Skeletal muscle tissue (tissue), 3 donors: ENCODE measurements at regions not wholly inside any gene's neighbourhood (a gene's known extent, or its start where the extent isn't known, plus 50 kb on each side); places are given as distances from the start of the nearest gene placed in this dataset.

Experiments
- H3K27ac ChIP-seq: one replicate; pipeline ENCODE4 v1.7.0; 2013; ENCODE audit warnings: mild to moderate bottlenecking, low read depth, low read length, inconsistent platforms
- H3K27me3 ChIP-seq, 3 donors: one replicate each; pipeline ENCODE4 v1.7.0; 2013; ENCODE audit warnings: low read length in 3 of 3; ENCODE audit not compliant: control insufficient read depth in 3 of 3, insufficient read depth in 3 of 3
- H3K36me3 ChIP-seq, 3 donors: one replicate each; pipeline ENCODE4 v1.7.0; 2013; ENCODE audit warnings: low read length in 3 of 3; ENCODE audit not compliant: control insufficient read depth in 3 of 3, insufficient read depth in 3 of 3
- H3K4me1 ChIP-seq, 3 donors: one replicate each; pipeline ENCODE4 v1.7.0; 2013; ENCODE audit warnings: low read length in 3 of 3, mild to moderate bottlenecking in 3 of 3; ENCODE audit not compliant: control insufficient read depth in 3 of 3, insufficient read depth in 3 of 3
- H3K4me3 ChIP-seq, 3 donors: one replicate each; pipeline ENCODE4 v1.7.0; 2013; ENCODE audit warnings: low read length in 3 of 3
- H3K9ac ChIP-seq, 3 donors: one replicate each; pipeline ENCODE4 v1.7.0; 2013; ENCODE audit warnings: low read length in 3 of 3, mild to moderate bottlenecking in 3 of 3, moderate library complexity in 2 of 3, low read depth in 1 of 3
- H3K9me3 ChIP-seq, 3 donors: one replicate each; pipeline ENCODE4 v1.7.0; 2013; ENCODE audit warnings: low read length in 3 of 3; ENCODE audit not compliant: control insufficient read depth in 3 of 3
- donor health status: Osteomylitis.

DNA sequence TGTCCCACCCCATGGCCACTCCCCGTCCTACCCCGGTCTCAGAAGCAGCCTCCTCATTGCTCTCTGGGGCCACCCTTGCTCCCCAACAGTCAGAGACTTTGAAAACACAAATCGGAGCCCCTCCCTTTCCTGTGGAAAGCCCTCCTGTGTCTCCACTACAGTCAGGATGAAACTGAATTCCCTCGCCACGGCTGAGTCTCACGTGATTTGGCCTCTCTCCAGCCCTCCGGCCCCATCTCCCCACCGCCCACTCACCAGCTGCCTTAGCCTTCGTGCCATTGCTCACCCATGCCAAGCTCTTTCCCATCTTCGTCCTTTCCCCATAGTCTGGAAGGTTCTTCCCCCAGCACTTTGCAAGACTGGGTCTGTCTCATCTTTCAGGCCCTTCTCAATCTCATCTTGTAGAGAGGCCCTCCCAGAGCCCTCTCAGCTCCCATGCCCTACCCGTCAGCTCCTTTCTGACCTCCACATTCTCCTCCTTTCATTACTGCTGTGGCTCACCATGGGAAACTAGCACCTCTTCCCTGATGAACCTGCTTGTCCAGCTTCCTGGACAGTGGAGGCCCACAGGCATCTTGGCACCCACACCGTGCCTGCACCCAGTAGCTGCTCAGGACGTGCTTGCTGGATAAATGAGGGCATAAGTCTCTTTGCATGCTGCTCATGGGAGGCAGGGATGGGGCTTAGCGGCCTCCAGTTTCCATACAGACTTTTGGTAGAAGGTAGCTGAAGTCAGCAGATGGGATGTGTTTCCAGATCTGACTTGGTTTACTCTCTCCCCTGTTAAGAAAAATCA lies 126.4 kb upstream of the COL5A1 start:
- Histone ChIP-seq H3K4me3 (no peak overlapping the region), H3K4me1 (no peaks in the 10 kb centered on the region), H3K9me3 (peaks cover 0 to 3% (median 0%) of the 10 kb centered on the region in 3 donors), H3K36me3 (no peaks in the 10 kb centered on the region), H3K9ac (no peak overlapping the region), H3K27me3 (peaks cover 13 to 19% (median 18%) of the 10 kb centered on the region in 3 donors), H3K27ac (no peak overlapping the region)

DNA sequence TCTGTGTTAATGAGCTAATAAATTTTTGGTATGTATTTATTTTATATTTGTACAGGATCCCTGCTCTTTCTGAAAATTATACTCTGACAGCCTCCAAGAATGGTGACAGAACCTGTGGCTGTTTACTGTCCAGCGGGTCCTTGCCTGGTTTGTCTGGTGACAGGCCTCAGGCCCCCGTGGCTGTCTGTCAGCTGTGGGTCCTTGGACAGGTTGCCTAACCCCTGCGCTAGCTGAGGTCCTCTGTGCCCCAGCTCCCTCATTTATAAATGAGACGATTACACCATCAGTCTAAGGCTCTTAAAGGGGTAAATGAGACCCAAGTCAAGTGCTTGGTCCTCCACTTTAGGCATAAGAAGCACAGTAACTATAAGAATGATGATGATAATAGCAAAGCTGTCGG lies 125.1 kb upstream of the COL5A1 start:
- H3K9me3 ChIP-seq = peaks cover 0 to 3% (median 0%) of the 10 kb centered on the region in 3 donors
- H3K4me1 ChIP-seq = no peaks in the 10 kb centered on the region
- no peak overlapping the region for H3K27ac ChIP-seq
- H3K27me3 ChIP-seq = peaks cover 15 to 25% (median 21%) of the 10 kb centered on the region in 3 donors
- no peak overlapping the region for H3K9ac ChIP-seq
- H3K36me3 ChIP-seq = no peaks in the 10 kb centered on the region
- no peak overlapping the region for H3K4me3 ChIP-seq

DNA sequence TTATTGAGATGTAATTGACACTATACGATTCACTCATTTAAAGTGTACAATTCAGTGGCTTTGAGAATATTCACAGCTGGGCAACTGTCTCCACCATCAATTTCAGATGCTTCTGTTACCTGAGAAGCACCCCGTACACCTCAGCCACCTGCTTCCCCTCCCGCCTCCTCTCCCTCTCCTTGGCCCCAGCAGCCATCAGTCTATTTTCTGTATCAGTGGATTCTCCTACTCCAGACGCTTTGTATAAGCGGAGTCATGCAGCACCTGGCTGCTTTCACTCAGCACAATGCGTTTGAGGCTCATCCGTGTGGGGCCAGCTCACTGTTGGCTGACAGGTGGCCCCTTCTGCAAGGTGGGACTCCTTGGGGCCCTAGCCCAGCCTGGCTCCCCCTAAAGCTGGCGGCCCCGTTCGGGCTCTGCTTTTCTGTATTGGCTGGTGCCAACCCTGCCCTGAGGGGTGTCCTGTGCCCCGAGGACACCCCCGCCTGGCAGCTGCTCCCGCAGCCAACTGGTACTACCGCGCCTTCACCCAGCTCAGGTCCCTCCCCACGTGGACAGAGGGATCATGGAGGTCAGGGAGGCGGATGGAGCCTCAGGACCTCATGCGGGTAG lies 124.4 kb upstream of the COL5A1 start:
- H3K27me3 ChIP-seq = peaks cover 15 to 25% (median 21%) of the 10 kb centered on the region in 3 donors
- H3K27ac ChIP-seq = no peak overlapping the region
- H3K9ac ChIP-seq = no peak overlapping the region

DNA sequence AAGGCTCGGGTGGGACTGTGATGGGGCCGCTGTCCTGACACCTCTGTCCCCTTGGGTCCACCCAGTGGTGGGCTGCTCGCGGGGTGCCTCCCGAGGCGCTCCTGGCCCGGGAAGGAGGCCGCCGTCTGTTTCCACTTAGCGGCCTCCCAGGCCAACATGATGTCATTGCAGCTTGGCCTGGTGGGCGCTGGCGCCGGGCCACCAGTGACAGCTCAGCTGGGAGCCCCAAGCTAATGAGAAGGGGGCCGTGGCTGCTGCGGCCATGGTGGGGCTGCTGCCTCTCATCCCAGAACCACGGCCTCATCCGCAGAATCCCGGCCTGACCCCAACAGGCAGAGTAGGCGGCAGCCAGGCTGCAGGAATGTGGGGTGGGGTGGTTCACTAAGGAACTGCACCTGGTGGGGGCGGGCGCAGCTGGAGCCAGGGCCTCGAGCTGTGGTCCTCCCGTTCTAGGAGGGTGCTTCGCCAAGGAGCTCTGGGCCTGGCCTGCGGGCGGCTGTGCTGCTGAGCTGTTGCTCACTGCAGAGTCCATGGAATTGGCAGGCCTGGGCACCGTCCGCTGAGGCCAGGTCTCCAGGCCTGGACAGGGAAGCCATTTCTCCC lies 123.5 kb upstream of the COL5A1 start:
- Histone ChIP-seq H3K4me3 (no peak overlapping the region), H3K27ac (no peak overlapping the region), H3K27me3 (peaks cover 15 to 25% (median 21%) of the 10 kb centered on the region in 3 donors), H3K36me3 (no peaks in the 10 kb centered on the region), H3K9ac (no peak overlapping the region), H3K4me1 (no peaks in the 10 kb centered on the region), H3K9me3 (no peaks in the 10 kb centered on the region)

More for the DNA sequence above, 124.4 kb upstream of the COL5A1 start:
- H3K36me3 ChIP-seq = no peaks in the 10 kb centered on the region
- peaks cover 0 to 2% (median 0%) of the 10 kb centered on the region in 3 donors for H3K9me3 ChIP-seq
- no peaks in the 10 kb centered on the region for H3K4me1 ChIP-seq
- no peak overlapping the region for H3K4me3 ChIP-seq

DNA sequence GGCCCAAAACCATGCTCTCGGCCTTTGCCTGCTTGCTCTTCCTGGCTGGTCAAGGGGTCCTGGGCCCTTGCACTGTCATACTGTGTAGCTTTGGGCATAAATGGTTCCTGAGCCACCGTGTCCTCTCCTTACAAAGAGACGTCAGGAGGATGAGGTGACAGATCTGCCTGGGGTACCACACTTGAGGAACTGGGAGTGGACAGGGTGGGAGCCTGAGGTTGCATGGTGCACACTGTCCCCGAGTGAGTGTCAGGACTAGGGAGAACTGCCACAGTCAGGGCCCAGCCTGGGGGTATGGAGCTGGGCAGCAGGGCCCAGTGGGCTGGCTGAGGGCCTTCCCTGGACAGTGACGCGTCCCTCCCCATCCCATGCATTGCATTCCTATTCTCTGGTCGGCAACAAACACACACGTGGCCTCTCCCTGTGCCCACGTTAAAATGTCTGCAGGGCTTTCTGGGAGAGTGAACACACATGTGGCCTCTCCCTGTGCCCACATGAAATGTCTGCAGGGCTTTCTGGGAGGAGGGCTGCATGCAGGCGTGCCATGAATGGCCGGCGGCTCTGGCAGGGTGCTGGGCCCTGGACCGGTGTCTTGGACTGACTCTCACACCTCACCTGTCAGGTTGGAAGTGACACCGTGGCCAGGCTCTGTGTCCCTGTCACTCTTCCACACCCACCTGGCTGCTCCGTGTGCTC lies 122.1 kb upstream of the COL5A1 start:
- H3K4me1 ChIP-seq = no peaks in the 10 kb centered on the region
- no peak overlapping the region for H3K9ac ChIP-seq
- no peaks in the 10 kb centered on the region for H3K9me3 ChIP-seq
- no peak overlapping the region for H3K4me3 ChIP-seq
- no peak overlapping the region for H3K27ac ChIP-seq
- peaks cover 15 to 25% (median 21%) of the 10 kb centered on the region in 3 donors for H3K27me3 ChIP-seq
- H3K36me3 ChIP-seq = no peaks in the 10 kb centered on the region

DNA sequence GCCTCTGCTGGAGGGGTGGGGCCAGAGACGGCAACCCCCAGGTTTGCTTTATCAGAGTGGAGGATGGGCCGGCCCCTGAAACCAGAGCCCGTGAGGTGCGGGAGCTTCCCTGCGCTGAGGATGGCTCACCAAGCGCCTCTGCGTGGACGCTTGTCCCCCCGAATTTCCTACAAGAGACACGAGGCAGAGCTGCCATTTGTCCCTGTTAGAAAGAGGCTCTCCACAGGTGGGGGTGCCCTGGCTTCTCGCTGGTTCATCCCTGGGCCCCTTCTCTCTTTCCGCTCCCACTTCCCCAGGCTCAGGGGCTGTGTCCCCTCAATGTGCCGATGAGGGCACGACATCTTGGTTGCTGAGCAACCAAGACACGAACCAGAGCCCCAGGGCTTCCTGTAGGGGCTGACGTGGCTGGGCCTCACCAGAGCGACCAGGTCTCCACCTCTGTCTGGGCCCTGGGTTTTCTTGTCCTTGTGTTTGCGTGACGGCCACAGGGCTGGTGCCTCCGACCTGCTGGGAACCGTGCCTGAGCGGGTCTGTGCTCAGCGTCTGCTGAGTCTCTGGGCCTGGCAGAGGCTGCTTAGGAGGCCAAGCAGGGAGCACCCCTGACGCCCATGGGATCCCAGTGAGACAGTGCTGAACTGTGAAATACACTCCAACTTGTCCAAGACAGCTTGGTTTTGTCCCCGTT lies 119.6 kb upstream of the COL5A1 start:
- no peaks in the 10 kb centered on the region for H3K36me3 ChIP-seq
- no peak overlapping the region for H3K9ac ChIP-seq
- no peaks in the 10 kb centered on the region for H3K9me3 ChIP-seq
- no peak overlapping the region for H3K4me3 ChIP-seq
- H3K4me1 ChIP-seq = no peaks in the 10 kb centered on the region
- no peak overlapping the region for H3K27ac ChIP-seq
- H3K27me3 ChIP-seq = peaks cover 25 to 42% (median 36%) of the 10 kb centered on the region in 3 donors

DNA sequence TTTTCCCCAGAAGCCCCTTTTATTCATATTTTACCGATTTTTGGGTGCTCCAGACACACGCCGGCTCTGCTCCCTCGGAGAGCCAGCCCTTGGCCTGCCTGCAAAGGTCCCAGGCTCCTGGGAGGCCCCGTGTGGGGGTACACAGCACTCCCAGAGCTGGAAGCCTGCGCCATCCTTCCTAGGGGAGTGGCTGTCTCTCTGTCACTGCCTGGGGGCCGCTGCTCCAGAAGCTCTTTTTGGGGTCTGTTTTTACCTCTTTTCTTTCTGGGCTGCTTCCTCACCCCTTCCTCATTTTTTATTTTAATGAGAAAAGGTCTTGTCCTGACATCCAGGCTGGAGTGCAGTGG lies 119.1 kb upstream of the COL5A1 start:
- Histone ChIP-seq H3K27ac (no peak overlapping the region), H3K4me1 (no peaks in the 10 kb centered on the region), H3K36me3 (no peaks in the 10 kb centered on the region), H3K4me3 (no peak overlapping the region), H3K27me3 (peaks cover 21 to 40% (median 39%) of the 10 kb centered on the region in 3 donors), H3K9ac (no peak overlapping the region), H3K9me3 (no peaks in the 10 kb centered on the region)

DNA sequence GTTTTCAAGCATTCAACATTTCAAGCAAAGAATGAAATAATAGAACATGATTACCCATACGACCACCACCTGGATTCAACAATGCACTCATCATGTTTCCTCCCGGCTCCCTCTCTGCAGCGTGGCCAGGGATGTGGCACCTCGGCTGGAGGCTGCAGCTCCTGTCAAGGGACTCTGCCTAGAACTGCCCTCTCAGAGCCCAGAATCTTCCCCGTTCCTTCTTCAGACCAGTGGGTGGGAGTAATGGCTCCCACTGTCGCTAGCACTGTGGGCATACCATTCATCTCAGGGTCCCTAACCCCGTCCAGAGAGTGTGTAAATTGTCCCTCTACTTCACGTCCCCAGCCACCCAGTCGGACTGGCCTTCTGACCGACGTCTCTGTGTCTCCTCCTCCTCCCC lies 118.6 kb upstream of the COL5A1 start:
- Histone ChIP-seq H3K4me3 (no peak overlapping the region), H3K4me1 (no peaks in the 10 kb centered on the region), H3K27ac (no peak overlapping the region), H3K9ac (no peak overlapping the region), H3K27me3 (peaks cover 20 to 38% (median 37%) of the 10 kb centered on the region in 3 donors), H3K36me3 (no peaks in the 10 kb centered on the region), H3K9me3 (no peaks in the 10 kb centered on the region)

DNA sequence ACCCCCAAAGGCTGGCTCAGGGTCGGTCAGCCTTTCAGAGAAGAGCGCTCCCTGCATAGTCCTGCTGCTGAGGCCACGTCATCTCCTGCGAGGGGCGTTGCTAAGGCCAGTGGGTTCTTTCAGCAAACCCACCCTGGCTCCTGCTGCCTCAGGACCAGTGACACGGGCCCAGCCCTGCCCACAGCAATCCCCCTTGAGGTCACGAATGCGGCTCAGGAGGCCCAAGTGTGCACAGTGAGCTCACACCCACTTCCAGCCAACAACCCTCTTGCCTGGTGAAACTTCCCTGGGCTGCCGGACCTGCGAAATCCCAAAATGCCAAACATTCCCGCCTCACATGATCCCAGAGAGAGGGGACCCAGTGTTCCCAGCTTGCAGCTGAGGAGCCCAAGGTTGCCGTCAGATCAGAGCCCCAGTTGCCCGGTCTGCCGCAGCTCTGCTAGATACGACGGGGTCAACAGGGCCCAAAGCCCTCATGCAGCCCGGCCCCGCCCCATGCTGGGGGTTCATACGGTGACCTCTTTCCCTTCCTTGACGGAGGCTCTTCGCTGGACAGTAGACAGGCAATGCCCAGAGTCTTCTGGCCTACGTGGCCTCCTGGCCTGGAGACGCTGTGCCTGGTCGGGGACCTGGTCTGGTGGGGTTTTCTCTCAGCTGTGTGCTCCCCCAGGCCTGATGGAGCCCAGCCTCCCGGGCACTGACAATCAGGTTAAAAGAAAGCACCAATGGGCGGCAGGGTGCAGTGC lies 116.4 kb upstream of the COL5A1 start:
- Histone ChIP-seq H3K4me3 (no peak overlapping the region), H3K9me3 (peaks cover 0 to 4% (median under 1%) of the 10 kb centered on the region in 3 donors), H3K4me1 (no peaks in the 10 kb centered on the region), H3K36me3 (no peaks in the 10 kb centered on the region), H3K27ac (no peak overlapping the region), H3K9ac (no peak overlapping the region), H3K27me3 (peaks cover 20 to 35% (median 34%) of the 10 kb centered on the region in 3 donors)
